GM10266 (cell line): ENCODE measurements at regions not wholly inside any gene's neighbourhood (a gene's known extent, or its start where the extent isn't known, plus 50 kb on each side); places are given as distances from the start of the nearest gene placed in this dataset.

Experiments
- DNase-seq: peaks from one replicate; pipeline ENCODE4 v3.0.0; 2012; ENCODE audit errors: extremely low spot score
- CTCF ChIP-seq: IDR thresholded peaks from 2 replicates; pipeline ENCODE4 v1.5.1; 2012; ENCODE audit warnings: mild to moderate bottlenecking, low read depth; ENCODE audit not compliant: control insufficient read depth, insufficient read depth; ENCODE audit errors: missing control alignments

- DNase-seq = no peak
- TF ChIP-seq CTCF = no peak
Measured at GRCh38 chrY:19354857-19355173, 389.7 kb downstream of the KDM5D start.

- DNase-seq = no peak
- TF ChIP-seq CTCF = no peak
Measured at GRCh38 chrY:19354061-19354856, 390.3 kb downstream of the KDM5D start.

- no peak for TF ChIP-seq CTCF
- DNase-seq = no peak
Measured at GRCh38 chrY:19351616-19352015, 392.9 kb downstream of the KDM5D start.

- no peak for DNase-seq
- no peak for TF ChIP-seq CTCF
Measured at GRCh38 chrY:19321701-19322100, 422.8 kb downstream of the KDM5D start.

- DNase-seq = no peak
- no peak for TF ChIP-seq CTCF
Measured at GRCh38 chrY:19319135-19319534, 425.4 kb downstream of the KDM5D start.

GRCh38 chrY:19317271-19317987, 427.1 kb downstream of the KDM5D start:
- no peak for TF ChIP-seq CTCF
- no peak for DNase-seq

GRCh38 chrY:19307627-19308026, 436.9 kb downstream of the KDM5D start:
- TF ChIP-seq CTCF = no peak
- DNase-seq = no peak
